Loucy (cell line): ENCODE measurements at regions not wholly inside any gene's neighbourhood (a gene's known extent, or its start where the extent isn't known, plus 50 kb on each side); places are given as distances from the start of the nearest gene placed in this dataset.
A peak's percentile ranks its signal among the peaks of the same experiment; 100 is the strongest.

ENCODE experiments used
- H2AFZ ChIP-seq: fragments of 200-600 bp; sonication (generic); 2 replicates; pipeline ENCODE4 v1.6.0; 2016; ENCODE audit warnings: antibody characterized with exemption, mild to moderate bottlenecking, low read length, moderate library complexity
- H3F3A ChIP-seq: fragments of 200-600 bp; 2 replicates; pipeline ENCODE4 v1.6.0; 2016; ENCODE audit warnings: antibody characterized with exemption, low read depth, mild to moderate bottlenecking
- H3K27me3 ChIP-seq: fragments of 200-600 bp; sonication (generic); 2 replicates; pipeline ENCODE4 v1.6.1; 2014; ENCODE audit warnings: low read length, mild to moderate bottlenecking; ENCODE audit not compliant: insufficient read depth, poor library complexity, severe bottlenecking
- H3K36me3 ChIP-seq: fragments of 200-600 bp; sonication (generic); 2 replicates; pipeline ENCODE4 v1.6.1; 2016; ENCODE audit warnings: low read length; ENCODE audit not compliant: insufficient read depth
- H3K4me1 ChIP-seq: fragments of 200-600 bp; sonication (generic); 2 replicates; pipeline ENCODE4 v1.5.1; 2014; ENCODE audit warnings: low read length, mild to moderate bottlenecking; ENCODE audit not compliant: insufficient read depth, poor library complexity, severe bottlenecking
- H3K4me2 ChIP-seq: fragments of 200-600 bp; sonication (generic); 2 replicates; pipeline ENCODE4 v1.6.0; 2014; ENCODE audit warnings: antibody characterized with exemption, low read length, low read depth, mild to moderate bottlenecking; ENCODE audit not compliant: poor library complexity, severe bottlenecking
- H3K4me3 ChIP-seq: fragments of 200-600 bp; sonication (generic); 2 replicates; pipeline ENCODE4 v1.5.1; 2014; ENCODE audit warnings: low read length, mild to moderate bottlenecking, mixed read lengths; ENCODE audit not compliant: poor library complexity, severe bottlenecking
- H3K79me2 ChIP-seq: fragments of 200-600 bp; sonication (generic); 2 replicates; pipeline ENCODE4 v1.6.1; 2014; ENCODE audit warnings: low read length; ENCODE audit not compliant: insufficient read depth
- H3K9ac ChIP-seq: fragments of 200-600 bp; sonication (generic); 2 replicates; pipeline ENCODE4 v1.6.0; 2014; ENCODE audit warnings: mild to moderate bottlenecking, low read depth, low read length, moderate library complexity; ENCODE audit not compliant: poor library complexity, severe bottlenecking
- H3K9me2 ChIP-seq: fragments of 200-600 bp; sonication (generic); replicated peaks from 2 replicates; pipeline ENCODE4 v1.6.1; 2016; ENCODE audit warnings: low read depth, low read length, mixed read lengths
- H3K9me3 ChIP-seq: fragments of 200-600 bp; sonication (generic); 2 replicates; pipeline ENCODE4 v1.6.1; 2014; ENCODE audit warnings: mild to moderate bottlenecking, antibody characterized with exemption, low read length, low read depth; ENCODE audit not compliant: insufficient read depth
- H4K20me1 ChIP-seq: fragments of 200-600 bp; sonication (generic); 2 replicates; pipeline ENCODE4 v1.6.0; 2014; ENCODE audit warnings: antibody characterized with exemption, low read length, mild to moderate bottlenecking; ENCODE audit not compliant: insufficient read depth, poor library complexity, severe bottlenecking
- EZH2phosphoT487 ChIP-seq: fragments of 200-600 bp; IDR thresholded peaks from 2 replicates; pipeline ENCODE4 v1.6.1; 2018; ENCODE audit warnings: antibody characterized with exemption, mild to moderate bottlenecking, moderate library complexity, borderline replicate concordance
- TF ChIP-seq, protein P1 (sequence below): fragments of 200-600 bp; sonication (generic); conservative IDR thresholded peaks from 2 replicates; pipeline ENCODE4 v1.5.1; 2014; ENCODE audit warnings: mild to moderate bottlenecking, antibody characterized with exemption, low read length

- no peaks in the 10 kb centered on the region for H3K9me2 ChIP-seq
- TF ChIP-seq EZH2phosphoT487 = no peak
- TF ChIP-seq, protein P1, sequence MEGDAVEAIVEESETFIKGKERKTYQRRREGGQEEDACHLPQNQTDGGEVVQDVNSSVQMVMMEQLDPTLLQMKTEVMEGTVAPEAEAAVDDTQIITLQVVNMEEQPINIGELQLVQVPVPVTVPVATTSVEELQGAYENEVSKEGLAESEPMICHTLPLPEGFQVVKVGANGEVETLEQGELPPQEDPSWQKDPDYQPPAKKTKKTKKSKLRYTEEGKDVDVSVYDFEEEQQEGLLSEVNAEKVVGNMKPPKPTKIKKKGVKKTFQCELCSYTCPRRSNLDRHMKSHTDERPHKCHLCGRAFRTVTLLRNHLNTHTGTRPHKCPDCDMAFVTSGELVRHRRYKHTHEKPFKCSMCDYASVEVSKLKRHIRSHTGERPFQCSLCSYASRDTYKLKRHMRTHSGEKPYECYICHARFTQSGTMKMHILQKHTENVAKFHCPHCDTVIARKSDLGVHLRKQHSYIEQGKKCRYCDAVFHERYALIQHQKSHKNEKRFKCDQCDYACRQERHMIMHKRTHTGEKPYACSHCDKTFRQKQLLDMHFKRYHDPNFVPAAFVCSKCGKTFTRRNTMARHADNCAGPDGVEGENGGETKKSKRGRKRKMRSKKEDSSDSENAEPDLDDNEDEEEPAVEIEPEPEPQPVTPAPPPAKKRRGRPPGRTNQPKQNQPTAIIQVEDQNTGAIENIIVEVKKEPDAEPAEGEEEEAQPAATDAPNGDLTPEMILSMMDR = no peak
These were observed 71.8 kb upstream of the CENPW start for GRCh38 chr6:126268092-126268491.

DNA sequence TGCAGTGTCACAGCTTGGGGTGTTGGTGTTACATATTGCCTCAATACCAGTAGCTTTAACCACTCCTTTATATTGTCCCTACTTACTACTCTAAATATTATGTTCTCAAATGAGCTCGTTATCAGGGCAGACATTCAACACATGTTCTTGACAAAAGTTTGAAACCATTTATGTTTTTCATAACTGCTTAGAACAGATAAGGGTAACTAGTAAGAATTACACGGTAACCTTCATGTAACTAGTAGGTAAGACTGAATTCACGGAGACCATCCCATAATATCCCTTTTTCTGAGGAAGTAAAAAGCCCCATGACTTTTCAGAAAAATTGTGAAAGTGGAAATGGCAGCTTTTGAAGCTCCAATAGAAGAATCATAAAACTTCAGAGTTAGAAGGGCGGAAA, 59.6 kb upstream of the CENPW start:
- Histone ChIP-seq H4K20me1 (no peaks in the 10 kb centered on the region), H3K9me3 (no peaks in the 10 kb centered on the region), H3K4me3 (no peak overlapping the region), H3K9me2 (no peaks in the 10 kb centered on the region), H3F3A (no peaks in the 10 kb centered on the region), H3K9ac (no peak overlapping the region), H3K4me2 (no peak overlapping the region), H3K79me2 (no peaks in the 10 kb centered on the region), H3K27me3 (no peaks in the 10 kb centered on the region), H3K4me1 (no peaks in the 10 kb centered on the region), H2AFZ (no peak overlapping the region), H3K36me3 (no peaks in the 10 kb centered on the region)
- TF ChIP-seq EZH2phosphoT487 = no peak
- TF ChIP-seq, protein P1 = no peak

More at GRCh38 chr6:126268092-126268491, 71.8 kb upstream of the CENPW start:
- Histone ChIP-seq H3K4me1 (peaks cover 23% of the 10 kb centered on the region), H3K79me2 (no peaks in the 10 kb centered on the region), H3K9me3 (no peaks in the 10 kb centered on the region), H3K27me3 (no peaks in the 10 kb centered on the region), H2AFZ (no peak overlapping the region), H3K36me3 (no peaks in the 10 kb centered on the region), H4K20me1 (no peaks in the 10 kb centered on the region), H3K9ac (no peak overlapping the region), H3K4me3 (no peak overlapping the region), H3K4me2 (peak overlapping the region; percentile 47), H3F3A (no peaks in the 10 kb centered on the region)

- no peaks in the 10 kb centered on the region for H3K9me2 ChIP-seq
- no peak overlapping the region for H3K4me3 ChIP-seq
- H3K4me1 ChIP-seq = no peaks in the 10 kb centered on the region
- H3K9me3 ChIP-seq = no peaks in the 10 kb centered on the region
- no peak overlapping the region for H3K9ac ChIP-seq
- H3K27me3 ChIP-seq = no peaks in the 10 kb centered on the region
- no peak overlapping the region for H3K4me2 ChIP-seq
- H3F3A ChIP-seq = no peaks in the 10 kb centered on the region
- no peak for TF ChIP-seq EZH2phosphoT487
- TF ChIP-seq, protein P1 = no peak
- no peaks in the 10 kb centered on the region for H3K36me3 ChIP-seq
- no peak overlapping the region; the same call in 1 of the 2 replicates for H2AFZ ChIP-seq
- no peaks in the 10 kb centered on the region for H4K20me1 ChIP-seq
- no peaks in the 10 kb centered on the region for H3K79me2 ChIP-seq
These were observed 54.0 kb upstream of the CENPW start for GRCh38 chr6:126285871-126286365.
